LNCaP clone FGC (cell line): ENCODE measurements at regions not wholly inside any gene's neighbourhood (a gene's known extent, or its start where the extent isn't known, plus 50 kb on each side); places are given as distances from the start of the nearest gene placed in this dataset.

Experiments
- DNase-seq: peaks from one replicate; pipeline ENCODE4 v3.0.0-alpha.2; 2011; ENCODE audit warnings: low read depth
- H3K4me3 ChIP-seq: 2 replicates; pipeline ENCODE4 v1.5.1; 2011; ENCODE audit warnings: mild to moderate bottlenecking, low read depth, low read length, control low read depth
- TF ChIP-seq, protein P1 (sequence below): IDR thresholded peaks from 2 replicates; pipeline ENCODE4 v1.5.1; 2012; ENCODE audit warnings: mild to moderate bottlenecking; ENCODE audit not compliant: control insufficient read depth, insufficient read depth; ENCODE audit errors: extremely low read depth

DNA sequence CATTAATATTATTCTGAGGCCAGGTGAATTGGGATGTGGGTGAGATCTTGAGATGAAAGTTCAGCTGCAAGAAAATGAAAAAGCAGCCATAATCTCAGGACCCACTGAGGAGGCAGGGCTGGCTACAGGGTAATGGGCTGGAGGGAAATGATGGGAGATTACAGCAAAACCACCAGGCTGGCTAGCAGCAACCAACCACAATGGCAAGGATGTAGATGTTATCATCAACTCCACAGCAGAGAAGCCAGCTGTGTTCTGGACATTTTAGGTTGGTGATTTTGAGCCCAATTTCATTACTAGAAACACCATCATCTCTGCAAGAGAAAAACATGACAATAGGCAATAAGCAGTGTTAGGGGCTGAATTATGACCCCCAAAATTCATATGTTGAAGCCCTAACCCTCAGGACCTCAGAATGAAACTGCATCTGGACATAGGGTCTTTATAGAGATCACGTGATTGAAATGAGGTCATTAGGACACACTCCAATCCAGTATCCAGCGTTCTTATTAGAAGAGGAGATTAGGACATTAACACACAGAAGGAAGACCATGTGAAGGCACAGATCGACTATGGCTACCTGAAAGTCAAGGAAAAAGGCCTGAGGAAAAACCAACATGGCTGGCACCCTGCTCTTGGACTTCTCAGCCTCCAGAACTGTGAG lies 139.8 kb upstream of the KIT start:
- H3K4me3 ChIP-seq, result no peak overlapping the region
- no peak for DNase-seq
- TF ChIP-seq, protein P1, sequence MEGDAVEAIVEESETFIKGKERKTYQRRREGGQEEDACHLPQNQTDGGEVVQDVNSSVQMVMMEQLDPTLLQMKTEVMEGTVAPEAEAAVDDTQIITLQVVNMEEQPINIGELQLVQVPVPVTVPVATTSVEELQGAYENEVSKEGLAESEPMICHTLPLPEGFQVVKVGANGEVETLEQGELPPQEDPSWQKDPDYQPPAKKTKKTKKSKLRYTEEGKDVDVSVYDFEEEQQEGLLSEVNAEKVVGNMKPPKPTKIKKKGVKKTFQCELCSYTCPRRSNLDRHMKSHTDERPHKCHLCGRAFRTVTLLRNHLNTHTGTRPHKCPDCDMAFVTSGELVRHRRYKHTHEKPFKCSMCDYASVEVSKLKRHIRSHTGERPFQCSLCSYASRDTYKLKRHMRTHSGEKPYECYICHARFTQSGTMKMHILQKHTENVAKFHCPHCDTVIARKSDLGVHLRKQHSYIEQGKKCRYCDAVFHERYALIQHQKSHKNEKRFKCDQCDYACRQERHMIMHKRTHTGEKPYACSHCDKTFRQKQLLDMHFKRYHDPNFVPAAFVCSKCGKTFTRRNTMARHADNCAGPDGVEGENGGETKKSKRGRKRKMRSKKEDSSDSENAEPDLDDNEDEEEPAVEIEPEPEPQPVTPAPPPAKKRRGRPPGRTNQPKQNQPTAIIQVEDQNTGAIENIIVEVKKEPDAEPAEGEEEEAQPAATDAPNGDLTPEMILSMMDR, result no peak

DNA sequence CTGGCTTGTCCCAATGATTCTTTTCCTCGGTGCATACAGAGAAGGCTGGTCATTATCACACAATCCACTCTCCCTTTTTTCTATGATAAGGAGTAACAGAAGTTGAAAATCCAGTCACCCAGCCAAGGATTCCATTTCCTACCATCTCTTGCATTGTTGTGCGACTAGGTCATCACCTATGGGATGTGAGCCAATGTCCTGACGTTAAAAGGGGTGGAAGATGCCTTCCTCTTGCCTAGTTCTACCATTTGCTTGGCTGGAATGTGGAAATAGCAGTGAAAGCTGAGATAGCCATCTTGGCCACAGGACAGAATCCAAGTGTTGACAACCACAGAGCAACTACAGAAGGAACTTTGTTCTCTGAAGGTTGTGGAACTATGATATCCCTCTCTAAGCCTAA lies 132.2 kb upstream of the KIT start:
- no peak for DNase-seq
- H3K4me3 ChIP-seq, result no peak overlapping the region
- TF ChIP-seq, protein P1, result no peak

DNA sequence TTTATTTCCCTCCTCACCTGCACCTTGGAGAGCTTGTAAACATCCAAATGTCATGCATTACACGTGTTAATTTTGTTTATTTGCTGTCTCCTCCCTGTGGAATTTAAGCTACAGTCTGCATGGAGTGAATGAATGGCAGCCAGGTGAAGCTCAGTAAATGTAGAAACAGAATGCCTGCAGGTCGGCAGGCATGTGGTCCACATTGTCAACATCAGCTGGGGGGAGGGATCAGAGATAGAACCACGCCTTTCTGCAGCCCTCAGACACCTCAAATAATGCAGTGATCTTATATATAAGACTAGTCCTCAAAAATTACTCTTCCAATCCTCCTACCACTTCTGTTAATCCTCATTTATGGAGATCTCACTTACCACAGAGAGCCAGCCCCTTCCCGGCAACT lies 131.2 kb upstream of the KIT start:
- no peak for DNase-seq
- TF ChIP-seq, protein P1, result no peak
- H3K4me3 ChIP-seq, result no peak overlapping the region

GRCh38 chr4:54527532-54527931 lies 130.2 kb upstream of the KIT start:
- DNase-seq, result no peak
- TF ChIP-seq, protein P1, result no peak
- no peak overlapping the region for H3K4me3 ChIP-seq

- TF ChIP-seq, protein P1, result no peak
- no peak for DNase-seq
- H3K4me3 ChIP-seq, result peak overlapping the region; percentile 46
These were observed 118.2 kb upstream of the KIT start for GRCh38 chr4:54539500-54540029.

GRCh38 chr4:54540931-54541330 lies 116.8 kb upstream of the KIT start:
- TF ChIP-seq, protein P1, result no peak
- no peak overlapping the region for H3K4me3 ChIP-seq
- no peak for DNase-seq
